Heart left ventricle (tissue), 13 donors: ENCODE measurements at regions not wholly inside any gene's neighbourhood (a gene's known extent, or its start where the extent isn't known, plus 50 kb on each side); places are given as distances from the start of the nearest gene placed in this dataset.

Experiments used
- CTCF ChIP-seq, 12 donors: fragments of 200-600 bp; sonication (generic) in 4 of 12; IDR thresholded peaks; one replicate each; pipeline versions ENCODE4 v1.5.0 to v1.8.0; 2018 to 2022; ENCODE audit warnings: antibody characterized with exemption in 12 of 12, mild to moderate bottlenecking in 5 of 12
- POLR2A ChIP-seq, 2 donors: fragments of 450-650 bp; IDR thresholded peaks; one replicate each; pipeline ENCODE4 v1.6.1; 2017; ENCODE audit warnings: antibody characterized with exemption in 2 of 2, mild to moderate bottlenecking in 2 of 2, moderate library complexity in 2 of 2
- donor health status: ischemic (EF 13 %, LVEDD 7.1; RV severe dilation, severe dysfunction).
- donor health status: DM: no; HTN: yes; CAD: no.
- donor health status: DM: no; HTN: no; CAD: no.
- donor health status: ischemic (EF 25% LVEDD 6.9; RV normal size, moderate dysfunction).
- donor health status: ischemic (EF 25% LVEDD 5.7; RV mildly dilated, moderate dysfunction).
- donor health status: ischemic (EF 35%, LVEDD 5.7; RV mildly dilated, moderate dysfunction).
- donor health status: nonischemic (EF 11% LVEDD 7.7; RV severe dilation, severe dysfunction).
- donor health status: DM: yes; HTN: yes; CAD: no.
- donor health status: PGD.
- donor health status: ischemic (EF 29% LVEDD 5.4; RV normal size, mild dysfunction).
- donor health status: nonischemic (EF 23%, LVEDD 6.1; RV moderate dilation, normal function).

- no peak for TF ChIP-seq CTCF (IDR thresholded peaks at IDR 0.05)
- no peak for TF ChIP-seq POLR2A (IDR thresholded peaks at IDR 0.05)
Observed at GRCh38 chr2:15786003-15786654, 154.2 kb upstream of the MYCN start.
